ENCODE measurements at regions not wholly inside any gene's neighbourhood (a gene's known extent, or its start where the extent isn't known, plus 50 kb on each side); places are given as distances from the start of the nearest gene placed in this dataset.

DNA sequence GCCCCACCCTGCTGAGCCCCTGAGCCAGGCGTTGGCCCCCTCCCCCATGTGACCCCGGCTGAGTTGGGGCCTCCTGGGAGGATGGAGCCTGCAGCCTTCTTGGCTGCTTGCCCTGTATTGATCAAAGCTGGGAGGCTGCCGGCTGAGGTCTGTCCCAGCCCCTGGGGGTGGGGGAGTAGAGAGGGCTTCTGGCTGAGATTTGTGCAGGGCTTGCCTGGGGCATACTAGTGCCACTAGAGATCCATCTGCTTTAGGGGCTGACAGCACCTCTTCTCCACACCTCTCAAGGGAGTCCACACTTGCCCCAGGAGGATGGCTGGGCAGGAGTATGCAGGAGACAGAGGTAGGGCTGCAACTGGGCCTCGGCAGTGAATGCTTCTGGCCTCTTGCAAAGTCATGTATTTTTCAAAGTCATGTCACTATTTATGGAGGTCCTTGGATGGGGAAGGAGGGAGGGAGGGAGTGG, 53.6 kb upstream of the SSBP3 start:
- no peak for DNase-seq (ENCODE audit: low spot score)
- Histone ChIP-seq H3K4me3 (no peak overlapping the region), H3K27ac (no peak overlapping the region), H3K9me3 (no peaks in the 10 kb centered on the region), H3K4me1 (peaks cover 0 to 21% of the 10 kb centered on the region in 2 donors), H3K36me3 (no peaks in the 10 kb centered on the region), H3K27me3 (no peaks in the 10 kb centered on the region)
- TF ChIP-seq CTCF (IDR thresholded peaks at IDR 0.05): no peak

- peaks cover 0 to 14% of the 10 kb centered on the region in 2 donors for H3K4me1 ChIP-seq
- no peaks in the 10 kb centered on the region for H3K27me3 ChIP-seq
- H3K27ac ChIP-seq: no peak overlapping the region
- H3K36me3 ChIP-seq: no peaks in the 10 kb centered on the region
- no peak overlapping the region for H3K4me3 ChIP-seq
- TF ChIP-seq CTCF (IDR thresholded peaks at IDR 0.05): no peak
- no peaks in the 10 kb centered on the region for H3K9me3 ChIP-seq
- DNase-seq (ENCODE audit: low spot score): no peak
Observed at GRCh38 chr1:54459140-54459539, 52.9 kb upstream of the SSBP3 start.

DNA sequence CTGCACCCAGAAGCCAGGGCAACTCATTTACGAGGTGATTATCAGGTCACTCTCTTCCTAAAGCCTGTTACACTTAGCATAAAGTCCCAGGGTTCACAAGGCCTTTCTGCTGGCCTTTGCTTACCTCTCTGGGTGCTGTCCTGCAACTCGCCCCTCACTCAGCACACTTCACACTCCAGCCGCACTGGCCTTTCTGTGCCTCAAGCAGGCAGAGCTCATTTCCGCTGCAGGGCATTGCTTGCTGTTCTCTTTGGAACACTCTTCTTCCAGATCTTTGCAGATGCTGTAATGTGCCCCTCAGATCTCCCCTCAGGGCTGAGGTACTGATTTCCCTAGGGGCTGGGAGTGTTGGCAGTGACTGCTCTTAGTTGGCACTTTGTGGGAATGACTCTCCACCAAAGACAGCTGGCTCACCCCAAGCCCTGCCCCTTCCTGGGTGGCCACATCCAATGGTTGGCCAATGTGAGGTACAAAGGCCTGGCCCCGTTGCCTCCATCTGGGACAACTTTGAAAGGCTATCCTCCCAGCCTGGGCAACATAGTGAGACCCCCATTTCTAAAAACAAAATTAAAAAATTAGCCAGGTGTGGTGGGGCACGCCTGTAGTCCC, 50.8 kb upstream of the SSBP3 start:
- no peak for TF ChIP-seq CTCF (IDR thresholded peaks at IDR 0.05)
- DNase-seq (ENCODE audit: low spot score): no peak

GRCh38 chr1:54456361-54456760, 50.2 kb upstream of the SSBP3 start:
- no peaks in the 10 kb centered on the region for H3K36me3 ChIP-seq
- DNase-seq (ENCODE audit: low spot score): no peak
- TF ChIP-seq CTCF (IDR thresholded peaks at IDR 0.05): no peak
- H3K27me3 ChIP-seq: no peaks in the 10 kb centered on the region
- H3K9me3 ChIP-seq: no peaks in the 10 kb centered on the region
- H3K4me1 ChIP-seq: peaks cover 0 to 4% of the 10 kb centered on the region in 2 donors
- no peak overlapping the region for H3K27ac ChIP-seq
- H3K4me3 ChIP-seq: no peak overlapping the region

More for the DNA sequence above, 50.8 kb upstream of the SSBP3 start:
- no peak overlapping the region for H3K27ac ChIP-seq
- H3K4me1 ChIP-seq: peaks cover 0 to 4% of the 10 kb centered on the region in 2 donors
- H3K27me3 ChIP-seq: no peaks in the 10 kb centered on the region
- H3K9me3 ChIP-seq: no peaks in the 10 kb centered on the region
- no peaks in the 10 kb centered on the region for H3K36me3 ChIP-seq
- H3K4me3 ChIP-seq: no peak overlapping the region
